ENCODE measurements at regions not wholly inside any gene's neighbourhood (a gene's known extent, or its start where the extent isn't known, plus 50 kb on each side); places are given as distances from the start of the nearest gene placed in this dataset.

- ATAC-seq (ENCODE audit: low read depth): no peak
- TF ChIP-seq, protein P1, sequence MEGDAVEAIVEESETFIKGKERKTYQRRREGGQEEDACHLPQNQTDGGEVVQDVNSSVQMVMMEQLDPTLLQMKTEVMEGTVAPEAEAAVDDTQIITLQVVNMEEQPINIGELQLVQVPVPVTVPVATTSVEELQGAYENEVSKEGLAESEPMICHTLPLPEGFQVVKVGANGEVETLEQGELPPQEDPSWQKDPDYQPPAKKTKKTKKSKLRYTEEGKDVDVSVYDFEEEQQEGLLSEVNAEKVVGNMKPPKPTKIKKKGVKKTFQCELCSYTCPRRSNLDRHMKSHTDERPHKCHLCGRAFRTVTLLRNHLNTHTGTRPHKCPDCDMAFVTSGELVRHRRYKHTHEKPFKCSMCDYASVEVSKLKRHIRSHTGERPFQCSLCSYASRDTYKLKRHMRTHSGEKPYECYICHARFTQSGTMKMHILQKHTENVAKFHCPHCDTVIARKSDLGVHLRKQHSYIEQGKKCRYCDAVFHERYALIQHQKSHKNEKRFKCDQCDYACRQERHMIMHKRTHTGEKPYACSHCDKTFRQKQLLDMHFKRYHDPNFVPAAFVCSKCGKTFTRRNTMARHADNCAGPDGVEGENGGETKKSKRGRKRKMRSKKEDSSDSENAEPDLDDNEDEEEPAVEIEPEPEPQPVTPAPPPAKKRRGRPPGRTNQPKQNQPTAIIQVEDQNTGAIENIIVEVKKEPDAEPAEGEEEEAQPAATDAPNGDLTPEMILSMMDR (IDR thresholded peaks at IDR 0.05): no peak
- H3K27me3 Mint-ChIP-seq: no peaks in the 10 kb centered on the region
- ChIA-PET POLR2A (no interaction called here), CTCF (no interaction called here)
- DNase-seq: no peak
- H3K9me3 Mint-ChIP-seq: peaks cover 5% of the 10 kb centered on the region
- intact Hi-C loops (cut with micrococcal nuclease): no loop called here
- no peaks in the 10 kb centered on the region for H3K36me3 Mint-ChIP-seq (ENCODE audit: low read depth)
- no peak overlapping the region for H3K27ac Mint-ChIP-seq
- H3K4me1 Mint-ChIP-seq: no peaks in the 10 kb centered on the region
- no peak overlapping the region for H3K4me3 Mint-ChIP-seq
Observed at GRCh38 chr13:83498481-83499190, 383.6 kb downstream of the SLITRK1 start.

GRCh38 chr13:83498045-83498444, 384.2 kb downstream of the SLITRK1 start:
- H3K27ac Mint-ChIP-seq: no peak overlapping the region
- TF ChIP-seq, protein P1 (IDR thresholded peaks at IDR 0.05): no peak
- POLR2A ChIA-PET: no interaction called here
- no peaks in the 10 kb centered on the region for H3K36me3 Mint-ChIP-seq (ENCODE audit: low read depth)
- ATAC-seq (ENCODE audit: low read depth) (no peak), DNase-seq (no peak)
- CTCF ChIA-PET: no interaction called here
- no peak overlapping the region for H3K4me3 Mint-ChIP-seq
- H3K27me3 Mint-ChIP-seq: no peaks in the 10 kb centered on the region
- peaks cover 5% of the 10 kb centered on the region for H3K9me3 Mint-ChIP-seq
- intact Hi-C loops (cut with micrococcal nuclease): no loop called here
- no peaks in the 10 kb centered on the region for H3K4me1 Mint-ChIP-seq

- TF ChIP-seq, protein P1 (IDR thresholded peaks at IDR 0.05): no peak
- POLR2A ChIA-PET: no interaction called here
- CTCF ChIA-PET: no interaction called here
- H3K27ac Mint-ChIP-seq: no peak overlapping the region
- intact Hi-C loops (cut with micrococcal nuclease): no loop called here
- H3K9me3 Mint-ChIP-seq: peaks cover 5% of the 10 kb centered on the region
- H3K4me3 Mint-ChIP-seq: no peak overlapping the region
- H3K36me3 Mint-ChIP-seq (ENCODE audit: low read depth): no peaks in the 10 kb centered on the region
- no peaks in the 10 kb centered on the region for H3K27me3 Mint-ChIP-seq
- ATAC-seq (ENCODE audit: low read depth) (no peak), DNase-seq (no peak)
- H3K4me1 Mint-ChIP-seq: no peaks in the 10 kb centered on the region
Observed at GRCh38 chr13:83496501-83496900, 385.8 kb downstream of the SLITRK1 start.

GRCh38 chr13:83485101-83485500, 397.2 kb downstream of the SLITRK1 start:
- Mint-ChIP-seq H3K27me3 (no peaks in the 10 kb centered on the region), H3K4me3 (no peak overlapping the region), H3K9me3 (peaks cover 4% of the 10 kb centered on the region), H3K36me3 (ENCODE audit: low read depth) (no peaks in the 10 kb centered on the region), H3K4me1 (no peaks in the 10 kb centered on the region), H3K27ac (no peak overlapping the region)
- POLR2A ChIA-PET: no interaction called here
- no peak for DNase-seq
- no peak for ATAC-seq (ENCODE audit: low read depth)
- CTCF ChIA-PET: no interaction called here
- intact Hi-C loops (cut with micrococcal nuclease): no loop called here
- TF ChIP-seq, protein P1 (IDR thresholded peaks at IDR 0.05): no peak

GRCh38 chr13:83471011-83471410, 411.3 kb downstream of the SLITRK1 start:
- H3K4me3 Mint-ChIP-seq: no peak overlapping the region
- H3K27me3 Mint-ChIP-seq: no peaks in the 10 kb centered on the region
- ATAC-seq (ENCODE audit: low read depth) (no peak), DNase-seq (no peak)
- no peaks in the 10 kb centered on the region for H3K4me1 Mint-ChIP-seq
- intact Hi-C loops (cut with micrococcal nuclease): no loop called here
- CTCF ChIA-PET: no interaction called here
- H3K27ac Mint-ChIP-seq: no peak overlapping the region
- no peaks in the 10 kb centered on the region for H3K36me3 Mint-ChIP-seq (ENCODE audit: low read depth)
- TF ChIP-seq, protein P1 (IDR thresholded peaks at IDR 0.05): no peak
- peaks cover 22% of the 10 kb centered on the region for H3K9me3 Mint-ChIP-seq
- POLR2A ChIA-PET: no interaction called here
